Activated CD8-positive, alpha-beta memory T cell treated with anti-CD3 and anti-CD28 coated beads, Interleukin-2, amount 50 U/mL, for 1 hour (primary cell): ENCODE measurements at regions not wholly inside any gene's neighbourhood (a gene's known extent, or its start where the extent isn't known, plus 50 kb on each side); places are given as distances from the start of the nearest gene placed in this dataset.

Source experiments
- DNase-seq: peaks from one replicate; pipeline ENCODE4 v3.0.0-alpha.2; 2020; ENCODE audit errors: extremely low read depth

- no peak for DNase-seq
Observed at GRCh38 chr4:26104056-26104685, 190.2 kb downstream of the SMIM20 start.

- DNase-seq, result no peak
Observed at GRCh38 chr4:26105337-26105736, 191.3 kb downstream of the SMIM20 start.

GRCh38 chr4:26105815-26106699 lies 192.0 kb downstream of the SMIM20 start:
- no peak for DNase-seq

- DNase-seq, result no peak
Observed at GRCh38 chr4:26106776-26107175, 192.8 kb downstream of the SMIM20 start.

GRCh38 chr4:26108054-26108453 lies 194.0 kb downstream of the SMIM20 start:
- no peak for DNase-seq

GRCh38 chr4:26110493-26110892 lies 196.5 kb downstream of the SMIM20 start:
- no peak for DNase-seq

GRCh38 chr4:26113339-26113940 lies 199.4 kb downstream of the SMIM20 start:
- no peak for DNase-seq

GRCh38 chr4:26116057-26116456 lies 202.0 kb downstream of the SMIM20 start:
- no peak for DNase-seq

GRCh38 chr4:26120098-26120825 lies 200.6 kb upstream of the RBPJ start:
- no peak for DNase-seq

- no peak for DNase-seq
Observed at GRCh38 chr4:26122690-26123089, 198.1 kb upstream of the RBPJ start.

GRCh38 chr4:26124753-26125321 lies 196.0 kb upstream of the RBPJ start:
- DNase-seq, result no peak

- no peak for DNase-seq
Observed at GRCh38 chr4:26126143-26126718, 194.6 kb upstream of the RBPJ start.

- DNase-seq, result no peak
Observed at GRCh38 chr4:26126994-26127393, 193.8 kb upstream of the RBPJ start.

- DNase-seq, result no peak
Observed at GRCh38 chr4:26127851-26128337, 192.9 kb upstream of the RBPJ start.

GRCh38 chr4:26130173-26130572 lies 190.6 kb upstream of the RBPJ start:
- DNase-seq, result no peak

GRCh38 chr4:26130841-26131432 lies 189.9 kb upstream of the RBPJ start:
- no peak for DNase-seq

- peak; percentile 11 for DNase-seq
Observed at GRCh38 chr4:26131711-26132110, 189.1 kb upstream of the RBPJ start.

- no peak for DNase-seq
Observed at GRCh38 chr4:26132858-26133257, 188.0 kb upstream of the RBPJ start.

- DNase-seq, result no peak
Observed at GRCh38 chr4:26133840-26134239, 187.0 kb upstream of the RBPJ start.

- DNase-seq, result no peak
Observed at GRCh38 chr4:26135331-26135730, 185.5 kb upstream of the RBPJ start.

GRCh38 chr4:26136615-26137014 lies 184.2 kb upstream of the RBPJ start:
- no peak for DNase-seq
